Left kidney (tissue), 1 donor: ENCODE measurements at regions not wholly inside any gene's neighbourhood (a gene's known extent, or its start where the extent isn't known, plus 50 kb on each side); places are given as distances from the start of the nearest gene placed in this dataset.
A peak's percentile ranks its signal among the peaks of the same experiment; 100 is the strongest.
"Not testable (repeated sequence)": the region's sequence is repeated elsewhere in the genome, so short reads cannot be mapped to it uniquely, and the experiment has no call there.

Experiments
- DNase-seq: peaks from one replicate; pipeline ENCODE4 v3.0.0-alpha.2; 2013

DNA sequence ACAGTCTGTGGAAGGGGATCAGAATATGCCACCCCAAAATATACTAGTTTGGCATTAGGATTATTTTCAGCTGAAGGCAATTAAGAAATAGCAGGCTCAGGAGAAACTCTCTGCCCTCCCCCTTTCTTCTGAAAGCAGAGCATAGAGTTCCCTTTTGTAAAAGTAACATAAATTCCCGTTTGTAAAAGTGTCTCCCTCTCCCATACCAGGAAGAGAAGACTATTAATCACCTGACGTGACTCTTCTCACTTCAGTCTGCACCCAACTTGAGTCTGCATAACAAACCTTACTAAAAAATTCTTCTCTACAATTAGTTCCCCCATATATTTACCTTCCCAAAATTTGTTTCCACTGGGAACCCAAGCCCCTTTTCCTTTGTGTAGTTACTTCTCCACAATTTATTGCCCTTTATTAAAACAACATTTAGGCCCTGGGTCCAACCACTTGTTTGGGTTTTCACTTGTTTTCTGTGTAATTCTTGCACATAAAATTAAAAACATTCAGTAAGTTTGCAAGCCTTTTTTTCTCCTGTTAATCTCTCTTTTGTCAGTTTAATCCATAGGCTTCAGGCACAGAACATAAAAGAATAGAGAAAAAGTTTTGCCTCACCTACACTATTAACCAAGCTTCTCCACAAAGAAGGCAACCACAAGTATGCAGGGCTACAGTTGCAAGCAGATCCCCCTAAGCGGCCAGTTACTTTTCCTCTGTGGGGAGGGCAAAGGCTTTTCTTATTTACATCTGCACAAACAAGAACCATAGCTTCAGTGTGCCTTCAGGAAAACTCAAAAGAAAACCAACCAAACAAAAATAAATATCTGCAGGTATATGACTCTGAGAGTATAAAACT is 73.8 kb upstream of the EPCAM start:
- no peak for DNase-seq

DNA sequence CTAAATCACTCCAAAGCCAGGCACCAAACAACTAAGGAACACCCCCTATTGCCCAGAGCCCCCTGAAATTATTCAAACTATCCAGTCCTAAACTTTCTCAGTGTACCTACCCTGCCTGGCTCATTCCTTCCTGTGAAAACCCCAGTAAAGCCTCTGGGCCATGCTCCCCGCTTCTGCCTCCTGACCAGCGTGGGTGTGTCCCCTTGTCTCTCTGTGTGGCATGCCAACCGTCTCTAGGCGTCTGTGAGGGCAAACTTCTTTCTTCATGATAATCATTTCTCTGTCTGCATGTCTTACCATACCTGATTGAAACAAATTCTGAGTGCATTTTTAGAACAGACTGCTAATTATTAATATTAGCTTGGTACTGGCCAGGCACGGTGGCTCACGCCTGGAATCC is 75.1 kb upstream of the EPCAM start:
- DNase-seq = no peak

DNA sequence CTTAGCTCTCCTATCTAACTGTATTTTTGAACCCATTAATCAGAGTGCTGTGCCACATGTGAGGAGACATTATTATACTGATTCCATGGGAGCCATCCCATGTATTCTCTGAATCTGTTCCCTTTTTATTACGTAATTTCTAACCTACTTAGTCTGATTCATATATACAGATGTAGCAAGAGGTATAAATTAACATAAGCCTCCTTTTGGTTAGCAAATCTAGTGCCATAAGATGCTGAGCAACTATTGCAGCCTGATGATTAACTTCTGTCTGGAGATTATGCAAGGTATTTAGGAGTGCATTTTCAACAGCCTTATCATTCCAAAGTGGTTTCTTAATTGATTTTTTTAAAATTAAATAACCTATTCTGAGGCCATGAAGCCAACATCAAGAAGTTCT is 80.2 kb upstream of the EPCAM start:
- DNase-seq = no peak

DNA sequence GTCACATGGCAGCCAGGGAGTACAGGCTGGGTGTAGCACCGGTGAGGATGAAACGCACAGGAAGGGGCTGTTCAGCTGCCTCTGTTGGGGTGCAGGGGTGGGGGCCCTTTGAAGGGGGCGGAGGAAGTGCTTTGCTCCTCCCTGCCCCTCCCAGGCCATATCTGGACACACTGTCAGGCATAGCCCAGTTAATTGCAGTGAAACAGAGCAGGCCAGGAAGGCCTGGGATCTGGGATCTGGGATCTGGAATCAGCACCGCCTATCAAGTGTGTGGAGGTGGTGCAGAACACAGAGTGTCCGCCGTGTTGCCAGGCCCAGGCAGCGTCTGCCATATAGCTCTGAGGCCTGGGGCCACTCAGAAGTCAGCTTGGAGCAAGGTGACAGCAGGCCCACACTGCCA is 85.5 kb upstream of the EPCAM start:
- no peak for DNase-seq

DNA sequence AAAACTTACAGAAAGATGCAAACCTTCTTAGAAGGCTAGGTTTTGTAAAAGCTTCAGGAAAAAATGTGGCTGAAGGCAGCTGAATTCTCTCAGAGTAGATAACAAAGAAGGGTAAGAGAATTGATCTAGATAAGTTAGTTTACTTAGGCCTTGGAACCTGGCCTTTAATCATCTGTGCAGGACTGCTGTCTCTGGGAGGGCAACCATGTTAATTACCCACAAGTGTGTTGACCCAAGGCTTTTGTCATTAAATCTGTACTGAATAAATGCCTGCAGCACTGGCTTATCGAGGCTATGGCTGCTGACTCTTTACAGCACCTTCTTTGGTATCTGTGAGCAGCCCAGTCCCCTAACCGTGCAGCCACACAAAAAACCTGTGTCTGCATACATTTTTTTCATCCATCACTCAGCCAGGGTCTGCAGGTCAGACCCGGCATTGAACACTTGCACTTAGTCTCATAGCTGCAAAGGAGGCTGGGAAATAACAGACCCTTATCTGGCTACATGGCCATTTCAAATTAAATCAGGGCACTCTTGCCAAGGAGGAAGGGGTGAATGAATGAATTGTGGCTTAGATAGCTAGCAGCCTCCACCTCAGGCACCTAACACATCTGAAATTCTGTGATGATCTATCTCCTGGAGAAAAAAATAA is 86.4 kb upstream of the EPCAM start:
- DNase-seq = no peak

DNA sequence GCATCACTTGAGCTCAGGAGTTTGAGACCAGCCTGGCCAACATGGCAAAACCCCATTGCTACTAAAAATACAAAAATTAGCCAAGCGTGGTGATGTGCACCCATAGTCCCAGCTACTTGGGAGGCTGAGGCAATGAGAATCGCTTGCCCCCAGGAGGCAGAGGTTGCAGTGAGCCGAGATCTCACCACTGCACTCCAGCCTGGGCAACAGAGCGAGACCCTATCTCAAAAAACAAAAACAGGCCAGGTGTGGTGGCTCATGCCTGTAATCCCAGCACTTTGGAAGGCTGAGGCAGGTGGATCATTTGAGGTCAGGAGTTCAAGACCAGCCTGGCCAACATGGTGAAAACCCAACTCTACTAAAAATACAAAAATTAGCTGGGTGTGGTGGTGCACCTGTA is 89.6 kb upstream of the EPCAM start:
- not testable (repeated sequence) for DNase-seq

DNA sequence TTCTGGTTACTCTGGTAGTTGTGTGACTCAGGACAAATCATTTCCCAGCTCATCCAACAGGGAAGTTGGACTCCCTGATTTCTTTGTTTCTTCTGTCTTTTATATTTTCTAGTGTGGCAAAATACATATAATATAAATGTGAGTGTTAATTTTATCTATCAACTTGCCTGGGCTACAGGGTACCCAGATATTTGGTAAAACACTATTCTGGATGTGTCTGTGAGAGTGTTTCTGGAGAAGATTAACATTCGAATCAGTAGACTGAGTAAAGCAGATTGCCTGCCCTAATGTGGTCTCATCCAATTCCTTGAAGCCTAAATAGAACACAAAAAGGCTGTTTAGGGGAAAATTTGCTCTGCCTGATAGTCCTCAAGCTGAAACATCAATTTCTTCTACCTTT is 91.1 kb upstream of the EPCAM start:
- no peak for DNase-seq

DNA sequence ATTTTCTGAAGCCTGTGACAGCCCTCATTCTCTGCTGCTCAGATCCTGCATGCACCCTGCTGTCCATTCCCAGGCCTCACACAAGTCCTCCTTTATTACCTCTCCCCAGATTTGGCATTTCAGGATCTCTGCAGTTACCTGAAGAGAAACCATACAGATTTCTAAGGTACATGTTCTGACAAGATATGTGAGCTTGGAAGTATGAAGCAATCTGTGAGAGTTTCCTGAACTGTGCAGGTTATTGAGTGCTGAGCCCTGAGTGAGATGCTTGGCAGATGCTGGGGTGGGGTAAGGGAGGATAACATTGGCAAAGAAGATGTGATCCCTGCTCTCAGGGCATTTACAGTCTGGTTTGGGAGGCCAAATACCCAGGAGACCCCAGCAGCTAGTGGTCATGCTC is 91.9 kb upstream of the EPCAM start:
- DNase-seq = no peak

DNA sequence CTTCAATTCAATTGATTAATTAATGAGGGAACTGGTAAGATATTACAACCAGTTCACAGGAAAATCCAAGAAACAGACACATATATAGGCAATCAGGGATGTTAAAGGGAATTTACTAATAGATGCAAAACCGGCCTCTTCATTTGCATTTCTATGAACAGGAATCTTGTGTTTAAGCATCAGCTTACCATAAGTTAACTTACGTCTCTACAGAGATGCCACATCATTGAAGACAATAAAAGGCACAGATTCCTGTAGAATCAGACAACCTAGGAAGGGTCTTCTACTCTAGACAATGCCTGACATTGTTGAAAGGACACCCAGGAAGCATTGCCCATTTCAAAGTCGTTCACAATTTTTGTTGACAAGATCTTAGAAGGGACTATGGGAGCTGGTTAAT is 93.0 kb upstream of the EPCAM start:
- no peak for DNase-seq

DNA sequence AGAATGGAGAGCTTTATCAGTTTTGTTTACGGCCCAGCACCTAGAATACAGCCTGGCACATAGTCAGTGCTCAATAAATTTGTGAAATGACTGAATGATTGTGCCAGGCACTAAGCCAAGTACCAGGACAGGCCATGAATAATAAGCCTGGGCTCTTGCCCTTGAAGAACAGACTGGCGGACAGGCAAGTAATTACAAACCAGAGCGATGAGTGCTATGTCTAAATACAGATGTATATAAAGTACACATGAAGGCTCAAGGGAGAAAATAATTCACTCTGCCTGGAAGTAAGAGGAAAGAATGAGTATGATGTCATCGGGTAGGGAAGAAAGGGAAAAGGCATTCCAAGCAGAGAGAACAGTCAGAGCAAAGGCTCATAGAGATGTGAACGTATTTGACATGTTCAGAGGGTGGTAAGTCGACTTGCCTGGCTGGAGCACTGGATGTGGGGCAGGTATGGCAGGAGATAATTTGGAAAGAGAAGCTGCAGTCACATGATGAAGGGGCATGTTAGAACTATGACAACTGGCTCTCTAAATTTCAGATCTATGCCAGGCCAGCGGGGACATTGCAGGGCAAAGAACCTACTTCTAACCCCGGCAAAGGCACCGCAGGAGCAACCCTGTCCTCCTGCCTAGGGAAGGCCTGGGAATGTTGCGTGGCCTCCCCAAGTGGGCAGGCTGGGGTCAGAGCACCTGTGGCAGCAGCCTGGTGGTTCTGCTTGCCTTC is 94.9 kb upstream of the EPCAM start:
- DNase-seq = no peak

DNA sequence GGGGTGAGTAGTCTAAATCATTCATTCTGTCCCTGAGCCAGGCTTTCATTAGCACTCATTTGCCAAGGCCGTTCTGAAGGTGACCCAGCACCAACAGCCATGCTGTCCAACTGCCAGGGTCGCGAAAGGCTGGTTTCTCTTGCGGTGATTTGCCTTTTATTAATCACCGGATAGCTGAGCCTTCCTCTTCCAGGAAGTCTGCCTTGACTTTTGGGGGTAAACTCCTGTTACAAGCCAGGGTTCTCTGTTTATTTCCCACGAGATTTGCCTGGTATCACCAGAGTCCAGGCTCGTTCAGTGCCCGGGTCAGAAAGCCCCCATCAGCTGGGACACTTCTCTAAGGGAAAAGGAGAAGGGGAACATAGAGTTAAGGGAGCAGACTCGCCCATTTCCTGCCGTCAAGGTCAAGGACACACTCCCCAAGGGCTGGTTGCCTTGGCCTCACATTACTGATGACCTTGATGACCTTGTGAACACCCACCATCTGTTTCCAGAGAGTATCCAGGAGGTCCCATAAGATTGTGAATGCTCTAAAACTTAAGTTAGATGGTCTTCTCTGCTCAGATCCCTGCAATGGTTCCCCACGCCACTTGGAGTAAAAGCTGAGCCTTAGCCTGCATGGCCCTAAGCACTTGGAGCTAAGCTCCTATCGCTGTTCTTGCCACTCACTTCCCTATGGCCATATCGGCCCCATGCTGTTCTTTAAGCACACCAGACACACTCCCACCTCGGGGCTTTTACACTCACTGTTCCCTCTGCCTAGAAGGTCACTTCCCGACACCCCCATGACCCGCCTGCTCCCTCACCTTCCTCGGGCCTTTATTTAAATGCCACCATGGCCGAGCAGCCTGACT is 96.0 kb upstream of the EPCAM start:
- DNase-seq = no peak

DNA sequence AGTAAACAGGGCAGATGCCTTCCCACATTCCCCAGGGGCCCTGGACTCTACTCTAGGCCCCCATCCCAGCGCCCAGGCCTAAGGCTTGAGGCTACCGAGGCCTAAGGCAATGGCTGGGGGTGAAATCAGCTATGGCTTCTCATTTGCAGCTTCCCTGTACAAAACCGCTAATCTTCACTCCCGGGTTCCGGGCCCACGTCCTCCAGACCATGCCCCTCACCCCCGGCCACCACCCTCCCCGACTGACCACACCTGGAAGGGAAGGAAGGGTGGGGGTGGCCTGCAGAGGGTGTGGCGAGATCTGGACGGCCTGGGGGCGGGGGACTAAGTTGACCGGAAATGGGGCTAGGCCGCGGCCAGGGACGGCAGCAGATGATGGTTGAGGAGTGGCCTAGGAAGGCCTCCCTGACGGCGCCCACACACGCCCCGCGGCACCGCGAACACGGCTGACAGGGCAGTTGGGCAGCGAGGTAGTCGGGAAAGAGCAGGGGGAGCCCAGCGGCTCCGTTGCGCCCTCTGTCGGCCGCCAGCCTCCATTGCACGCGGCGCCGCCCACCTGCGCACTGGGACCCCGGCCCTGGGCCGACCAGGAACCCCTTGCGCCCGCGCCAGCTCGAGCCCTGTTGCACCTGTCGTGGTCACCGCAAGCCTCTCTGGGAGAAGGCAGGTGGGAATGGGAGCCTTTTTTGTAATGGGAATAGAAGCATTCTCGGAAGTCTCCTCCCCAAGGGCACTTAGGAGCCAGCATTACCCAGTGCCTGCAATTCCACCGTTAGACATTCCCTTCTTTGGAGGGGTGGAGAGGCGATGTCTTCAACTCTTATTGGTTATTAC is 95.9 kb upstream of the CALM2 start:
- DNase-seq = peak; percentile 56

DNA sequence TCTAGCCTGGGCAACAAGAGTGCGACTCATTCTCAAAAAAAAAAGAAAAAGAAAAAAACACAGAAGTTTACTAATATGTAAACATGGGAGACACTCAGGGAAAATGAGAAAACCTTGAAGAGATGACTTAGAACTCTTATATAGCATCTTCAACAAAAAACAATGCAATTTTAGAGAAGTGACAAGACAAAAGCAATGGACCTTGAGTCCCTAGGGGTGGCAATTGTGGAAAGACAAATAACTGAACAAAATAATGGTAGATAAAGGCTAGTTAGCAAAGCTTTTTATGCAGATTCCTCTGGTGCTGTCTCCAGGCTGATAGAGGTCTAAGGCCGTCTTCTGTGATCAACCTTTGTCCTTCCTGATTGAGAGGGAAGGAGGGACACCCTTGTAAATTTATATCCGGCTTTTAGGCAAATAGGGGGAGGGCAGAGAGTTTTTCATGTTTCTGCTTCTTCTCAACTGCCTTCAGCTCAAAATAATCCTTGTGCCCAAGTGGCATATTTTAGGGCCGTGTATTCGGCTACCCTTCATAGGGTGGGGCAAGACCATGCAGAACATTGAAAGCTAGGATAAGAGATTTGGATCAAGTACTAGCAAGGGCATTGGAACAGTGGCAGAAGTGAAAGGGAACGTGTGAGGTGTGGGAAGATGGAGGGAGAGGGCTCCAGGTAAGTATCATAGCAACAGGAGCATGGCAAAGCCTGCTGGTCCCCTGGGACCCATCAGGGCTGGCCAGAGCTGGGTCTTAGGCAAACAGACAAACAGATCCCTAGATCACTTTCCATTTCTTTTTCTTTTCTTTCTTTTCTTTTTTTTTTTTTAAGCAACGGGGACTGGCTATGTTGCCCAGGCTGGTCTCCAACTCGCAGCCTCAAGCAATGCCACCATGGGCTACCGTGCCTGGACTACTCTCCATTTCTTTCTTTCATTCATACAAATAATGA is 95.0 kb upstream of the CALM2 start:
- DNase-seq = no peak

DNA sequence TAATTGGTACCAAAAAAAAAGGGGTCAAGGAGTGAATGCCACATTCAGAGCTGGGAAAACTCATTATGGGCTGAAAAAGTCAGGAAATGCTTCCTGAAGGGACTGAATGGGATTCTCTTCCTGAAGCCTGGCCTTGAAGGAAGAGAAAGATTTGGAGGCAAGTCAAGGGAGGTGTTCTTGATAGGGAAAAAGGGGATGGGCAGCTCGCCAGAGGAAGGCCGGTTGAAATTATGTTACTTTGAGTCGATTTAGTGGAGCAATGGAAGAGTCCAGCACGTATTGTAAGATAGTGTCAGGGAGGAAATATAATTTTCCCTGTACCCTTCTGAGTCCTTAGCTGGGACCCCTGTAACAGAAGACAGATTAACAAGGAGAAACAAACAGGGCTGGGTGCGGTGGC is 94.1 kb upstream of the CALM2 start:
- no peak for DNase-seq

DNA sequence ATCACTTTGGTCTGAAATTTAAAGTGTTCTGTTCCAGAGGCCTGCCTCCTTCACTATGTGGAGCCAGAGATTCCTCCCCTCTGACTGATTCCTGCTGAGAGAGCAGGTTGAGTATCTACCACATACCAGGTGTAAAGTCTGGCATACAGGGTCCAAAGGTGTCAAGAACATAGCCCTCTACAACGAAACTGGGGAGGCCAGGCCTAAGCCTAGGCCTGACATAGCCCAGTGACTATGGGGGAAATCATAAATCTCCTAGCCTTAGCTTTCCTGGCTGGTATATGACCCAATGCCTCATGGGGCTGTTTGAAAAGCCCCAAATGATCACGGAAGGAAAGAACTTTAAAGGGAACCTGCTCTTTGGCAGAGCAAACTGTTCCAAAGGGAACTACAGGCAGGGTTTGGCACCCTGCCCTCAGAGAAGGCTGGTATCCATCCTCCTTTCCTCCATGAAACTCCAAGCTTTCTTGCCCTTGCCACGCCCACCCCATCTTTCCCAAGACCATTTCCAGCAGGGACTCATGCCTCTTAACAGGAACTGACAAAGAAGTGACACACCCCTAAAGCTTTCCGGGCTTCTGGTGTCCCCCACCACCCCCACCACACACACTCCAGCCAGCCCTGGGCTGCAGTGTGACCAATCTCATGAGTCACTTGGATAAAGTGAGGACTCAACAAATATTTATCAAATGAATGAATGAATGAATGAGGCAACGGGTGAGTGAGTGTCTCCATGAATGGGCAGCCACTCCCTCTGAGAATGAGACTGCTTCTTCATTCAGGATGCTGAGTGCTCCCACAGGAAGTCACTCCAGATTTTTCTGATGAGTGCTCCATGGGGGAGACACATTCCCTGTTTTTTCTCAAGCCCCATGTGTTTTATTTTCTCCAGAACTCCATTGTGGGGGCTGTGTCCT is 93.3 kb upstream of the CALM2 start:
- DNase-seq = no peak

DNA sequence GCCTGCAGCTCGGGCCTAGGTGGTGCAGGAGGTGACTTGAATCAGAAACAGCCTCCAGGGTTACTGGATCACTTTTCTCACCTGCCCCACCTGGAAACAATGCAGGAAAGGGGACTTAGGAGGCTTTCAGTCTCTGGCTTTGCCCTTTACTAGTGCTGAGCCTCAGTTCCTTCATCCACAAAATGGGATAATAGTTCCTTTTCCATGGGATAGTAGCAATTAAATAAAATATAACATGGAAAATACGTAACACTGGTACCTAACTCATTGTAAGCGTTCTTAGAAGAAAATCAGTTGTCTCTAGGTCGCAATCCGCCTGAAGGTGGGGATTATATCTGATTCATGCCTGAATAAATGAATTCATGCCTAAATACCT is 91.4 kb upstream of the CALM2 start:
- no peak for DNase-seq

DNA sequence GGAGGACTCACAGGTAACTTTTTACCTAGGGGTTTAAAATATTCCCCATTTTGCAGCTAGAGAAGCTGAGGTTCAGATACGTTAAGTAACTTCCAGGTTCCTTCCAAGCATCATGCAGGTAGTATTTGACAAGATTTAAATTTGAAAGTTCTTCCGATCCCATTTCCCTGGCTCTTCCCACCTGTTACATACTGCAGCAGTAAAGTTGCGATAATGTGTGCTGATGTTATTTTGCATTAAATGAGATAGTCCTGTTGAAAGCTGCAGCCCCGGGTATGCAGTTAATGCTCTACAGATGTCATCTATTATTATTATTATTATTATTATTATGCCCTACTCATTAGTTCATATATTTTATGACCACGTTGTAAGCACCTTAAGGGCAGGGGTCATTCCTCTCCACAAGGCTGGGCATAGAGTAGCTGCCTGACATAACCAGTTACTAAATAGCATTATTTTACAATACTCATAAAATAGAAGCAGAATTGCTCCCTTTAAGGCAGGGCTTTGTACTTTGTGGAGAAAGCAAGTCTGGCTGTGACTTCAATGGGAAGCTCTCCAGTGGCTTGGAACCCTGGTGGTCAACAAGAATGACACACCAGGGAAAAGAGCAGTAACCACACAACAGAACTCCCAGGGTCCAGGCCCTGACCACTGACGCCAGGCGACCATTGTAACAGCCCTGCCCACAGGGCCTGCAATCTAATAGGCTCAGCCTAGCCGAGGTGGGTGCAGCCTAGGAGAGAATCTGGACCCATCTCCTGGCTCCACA is 90.8 kb upstream of the CALM2 start:
- DNase-seq = no peak

DNA sequence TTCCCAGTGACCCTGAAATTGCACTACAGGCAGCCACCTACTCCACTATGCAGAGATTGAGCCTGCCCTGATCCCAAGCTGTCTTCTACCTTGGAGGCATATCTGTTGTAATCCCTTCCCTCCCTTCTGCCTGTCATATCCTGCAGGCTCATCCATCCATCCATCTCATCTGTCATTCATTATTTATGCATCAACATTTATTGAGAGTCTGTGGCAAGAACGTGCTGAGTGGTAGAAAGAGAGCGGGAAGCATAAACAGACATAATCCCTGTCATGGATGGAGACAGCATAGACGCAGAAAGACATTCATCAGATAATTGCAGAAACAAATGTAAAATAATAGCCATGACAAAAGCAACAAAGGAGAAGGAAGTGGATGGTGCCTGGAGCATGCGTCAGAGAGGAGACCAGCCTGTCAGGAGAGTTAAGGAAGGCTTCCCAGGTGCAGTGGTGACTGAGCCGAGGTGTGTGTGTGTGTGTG is 89.5 kb upstream of the CALM2 start:
- DNase-seq = no peak
